HG03025 (cell line): ENCODE measurements at regions not wholly inside any gene's neighbourhood (a gene's known extent, or its start where the extent isn't known, plus 50 kb on each side); places are given as distances from the start of the nearest gene placed in this dataset.

Source experiments
- ATAC-seq: cut with Tn5 transposase; IDR thresholded peaks from one replicate; pipeline ENCODE4 v1.9.1; 2021; ENCODE audit warnings: mild to moderate bottlenecking, moderate library complexity; ENCODE audit not compliant: unreplicated experiment, low FRiP score

DNA sequence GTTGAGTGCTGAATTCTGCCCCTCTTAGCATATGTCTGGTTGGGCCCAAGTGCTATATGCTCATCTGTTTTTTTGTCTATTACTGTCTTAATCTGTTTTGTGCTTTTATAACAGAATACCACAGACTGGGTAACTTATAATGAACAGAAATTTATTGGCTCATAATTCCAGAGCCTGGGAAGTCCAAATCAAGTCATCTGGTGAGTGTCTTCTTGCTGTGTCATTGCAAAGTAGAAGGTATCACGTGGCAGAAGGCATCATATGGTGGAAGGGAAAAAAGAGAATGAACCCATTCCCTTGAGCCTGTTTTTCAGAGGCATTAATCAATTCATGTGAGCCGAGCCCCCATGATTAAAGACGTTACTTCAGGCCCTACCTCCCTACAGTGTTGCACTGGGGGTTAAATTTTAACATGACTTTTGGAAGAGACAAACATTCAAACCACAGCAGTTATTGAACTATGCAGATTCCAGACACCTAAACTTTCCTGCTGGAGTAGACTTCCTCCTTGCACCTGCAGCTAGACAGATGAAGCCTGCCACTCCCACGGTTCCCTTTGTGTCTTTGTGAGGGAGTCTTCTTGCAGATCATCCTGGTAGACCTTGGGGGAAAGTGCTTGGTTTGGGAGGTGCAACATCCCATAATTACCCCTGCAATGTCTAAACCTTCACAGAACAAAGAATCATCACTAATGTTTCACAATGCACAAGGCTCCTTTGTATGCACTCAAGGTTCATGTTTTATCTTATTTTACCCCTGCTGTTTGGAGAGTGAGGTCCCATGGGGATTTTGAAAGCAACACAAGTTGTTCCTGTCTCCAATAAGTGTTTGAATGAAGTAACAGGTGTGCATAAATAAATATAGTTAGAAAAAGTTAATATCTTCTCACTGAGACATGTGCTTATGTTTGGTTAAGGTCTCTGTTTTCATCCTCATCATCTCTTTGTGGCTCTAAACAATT, 64.7 kb upstream of the XCR1 start:
- no peak for ATAC-seq

- no peak for ATAC-seq
These were observed 63.8 kb upstream of the XCR1 start for GRCh38 chr3:46091046-46091445.

- ATAC-seq, result no peak
These were observed 62.9 kb upstream of the XCR1 start for GRCh38 chr3:46090161-46090591.

GRCh38 chr3:46089237-46090011, 62.1 kb upstream of the XCR1 start:
- ATAC-seq, result no peak

GRCh38 chr3:46087871-46088270, 60.6 kb upstream of the XCR1 start:
- ATAC-seq, result no peak

DNA sequence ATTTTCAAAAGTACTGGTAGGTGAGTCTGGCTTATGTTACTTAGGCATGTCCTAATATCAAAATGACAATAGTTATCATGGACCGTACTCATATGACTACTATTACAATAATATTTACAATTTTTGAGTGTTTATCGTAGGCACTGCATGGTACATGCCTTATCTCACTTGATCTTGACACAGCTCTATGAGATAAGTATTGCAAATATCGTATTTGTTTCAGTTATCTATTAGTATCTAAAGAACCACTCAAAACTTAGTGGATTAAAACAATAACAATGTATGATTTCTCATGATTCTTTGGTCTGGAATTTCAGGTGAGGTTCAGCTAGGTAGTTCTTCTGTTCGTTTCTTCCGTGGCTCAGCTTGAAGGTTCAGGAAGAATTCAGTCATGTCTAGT, 59.7 kb upstream of the XCR1 start:
- no peak for ATAC-seq

- no peak for ATAC-seq
These were observed 58.8 kb upstream of the XCR1 start for GRCh38 chr3:46086083-46086437.

- ATAC-seq, result no peak
These were observed 58.3 kb upstream of the XCR1 start for GRCh38 chr3:46085421-46086082.

- ATAC-seq, result no peak
These were observed 56.7 kb upstream of the XCR1 start for GRCh38 chr3:46083956-46084355.

- ATAC-seq, result no peak
These were observed 55.6 kb upstream of the XCR1 start for GRCh38 chr3:46082849-46083248.

- ATAC-seq, result no peak
These were observed 54.7 kb upstream of the XCR1 start for GRCh38 chr3:46082021-46082420.

GRCh38 chr3:46080969-46081345, 53.7 kb upstream of the XCR1 start:
- no peak for ATAC-seq

DNA sequence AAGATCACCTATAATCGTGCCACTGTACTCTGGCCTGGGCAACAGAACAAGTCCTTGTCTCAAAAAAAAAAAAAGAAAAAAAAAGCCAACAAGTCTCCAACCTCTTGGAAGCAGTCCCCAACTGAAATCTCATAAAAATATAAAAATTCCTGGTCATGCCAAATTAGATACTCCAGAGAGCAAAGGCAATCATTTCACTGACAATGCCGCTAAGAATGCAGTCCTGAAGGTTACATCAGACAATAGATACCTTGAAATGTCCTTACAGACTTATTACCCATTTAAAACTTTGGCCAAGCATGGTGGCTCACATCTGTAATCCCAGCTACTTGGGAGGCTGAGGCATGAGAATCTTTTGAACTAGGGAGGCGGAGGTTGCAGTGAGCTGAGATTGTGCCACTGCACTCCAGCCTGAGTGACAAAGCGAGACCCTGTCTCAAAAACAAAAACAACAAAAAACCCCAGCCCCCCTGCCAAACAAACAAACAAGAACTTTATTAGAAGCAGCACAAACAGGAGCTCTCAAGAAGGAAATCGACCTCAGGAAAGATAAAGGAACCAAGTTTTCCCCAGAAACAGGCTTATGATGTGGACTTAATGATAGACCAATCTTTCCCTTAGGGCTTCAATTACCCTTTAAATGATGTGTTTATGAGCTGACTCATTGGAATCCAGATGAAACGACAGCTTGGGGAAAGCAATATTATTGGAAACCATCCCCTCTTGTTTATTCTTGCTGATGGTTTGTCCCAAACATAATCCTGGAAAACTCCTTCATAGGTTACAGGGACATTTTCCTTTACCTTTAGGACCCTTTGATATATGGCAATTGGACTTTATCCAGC, 53.1 kb upstream of the XCR1 start:
- no peak for ATAC-seq

GRCh38 chr3:46078712-46079400, 51.6 kb upstream of the XCR1 start:
- no peak for ATAC-seq
